Neural cell (in vitro differentiated cells): ENCODE measurements at regions not wholly inside any gene's neighbourhood (a gene's known extent, or its start where the extent isn't known, plus 50 kb on each side); places are given as distances from the start of the nearest gene placed in this dataset.

ENCODE experiments used
- H2AFZ ChIP-seq: fragments of 200-600, 300-800 bp; sonication (generic), shearing (Covaris generic); 2 replicates; pipeline ENCODE4 v1.6.0; 2014; ENCODE audit warnings: low read depth, mild to moderate bottlenecking, antibody characterized with exemption, low read length, moderate library complexity
- H3F3A ChIP-seq: fragments of 200-600 bp; shearing (Covaris generic); 2 replicates; pipeline ENCODE4 v1.6.1; 2016; ENCODE audit warnings: mild to moderate bottlenecking, moderate library complexity, mixed read lengths, antibody characterized with exemption, low read length; ENCODE audit not compliant: insufficient read depth, poor library complexity, severe bottlenecking
- H3K27ac ChIP-seq: fragments of 200-600, 300-800 bp; sonication (generic), shearing (Covaris generic); 2 replicates; pipeline ENCODE4 v1.5.1; 2014; ENCODE audit warnings: mild to moderate bottlenecking, low read length, moderate library complexity
- H3K27me3 ChIP-seq: fragments of 300-800, 200-600 bp; sonication (generic), shearing (Covaris generic); 2 replicates; pipeline ENCODE4 v1.6.0; 2014; ENCODE audit warnings: mild to moderate bottlenecking, low read depth, low read length, moderate library complexity; ENCODE audit not compliant: insufficient read depth
- H3K36me3 ChIP-seq: fragments of 300-800, 200-600 bp; sonication (generic), shearing (Covaris generic); 2 replicates; pipeline ENCODE4 v1.5.1; 2014; ENCODE audit warnings: mild to moderate bottlenecking, antibody characterized with exemption, low read length, moderate library complexity; ENCODE audit not compliant: insufficient read depth
- H3K4me2 ChIP-seq: fragments of 300-800, 200-600 bp; sonication (generic), shearing (Covaris generic); 2 replicates; pipeline ENCODE4 v1.6.0; 2014; ENCODE audit warnings: mild to moderate bottlenecking, low read length
- H3K4me3 ChIP-seq: fragments of 300-800, 200-600 bp; sonication (generic), shearing (Covaris generic); 2 replicates; pipeline ENCODE4 v1.5.1; 2014; ENCODE audit warnings: mild to moderate bottlenecking, low read length, moderate library complexity
- H3K79me2 ChIP-seq: fragments of 200-600 bp; shearing (Covaris generic); replicated peaks from 2 replicates; pipeline ENCODE4 v1.6.0; 2014; ENCODE audit warnings: mild to moderate bottlenecking, low read length, moderate library complexity; ENCODE audit not compliant: insufficient read depth
- H3K9ac ChIP-seq: fragments of 300-800, 200-600 bp; sonication (generic), shearing (Covaris generic); 2 replicates; pipeline ENCODE4 v1.6.1; 2016; ENCODE audit warnings: mild to moderate bottlenecking, low read length, mixed read lengths
- H3K9me2 ChIP-seq: fragments of 200-600 bp; shearing (Covaris generic); 2 replicates; pipeline ENCODE4 v1.6.1; 2016; ENCODE audit warnings: mild to moderate bottlenecking, low read length, mixed read lengths; ENCODE audit not compliant: insufficient read depth
- H3K9me3 ChIP-seq: fragments of 200-600, 300-800 bp; sonication (generic), shearing (Covaris generic); 2 replicates; pipeline ENCODE4 v1.6.1; 2016; ENCODE audit warnings: mild to moderate bottlenecking, mixed run types, low read length, moderate library complexity, mixed read lengths
- H4K20me1 ChIP-seq: fragments of 200-600 bp; shearing (Covaris generic); 2 replicates; pipeline ENCODE4 v1.6.1; 2016; ENCODE audit warnings: mild to moderate bottlenecking, mixed run types; ENCODE audit not compliant: insufficient read depth
- EP300 ChIP-seq: fragments of 450-650 bp; conservative IDR thresholded peaks from 2 replicates; pipeline ENCODE4 v1.6.1; 2014; ENCODE audit warnings: antibody characterized with exemption, mild to moderate bottlenecking, moderate library complexity; ENCODE audit not compliant: poor library complexity, severe bottlenecking
- EZH2 ChIP-seq: fragments of 200-600, 300-800 bp; shearing (Covaris generic), sonication (generic); IDR thresholded peaks from 2 replicates; pipeline ENCODE4 v1.6.1; 2014; ENCODE audit warnings: antibody characterized with exemption, low read length, borderline replicate concordance, mild to moderate bottlenecking; ENCODE audit not compliant: insufficient read depth, poor library complexity, severe bottlenecking
- MXI1 ChIP-seq: fragments of 450-650 bp; conservative IDR thresholded peaks from 2 replicates; pipeline ENCODE4 v1.6.1; 2014; ENCODE audit warnings: antibody characterized with exemption, mild to moderate bottlenecking; ENCODE audit not compliant: poor library complexity, severe bottlenecking
- POLR2AphosphoS5 ChIP-seq: IDR thresholded peaks from 2 replicates; pipeline ENCODE4 v1.6.1; 2012
- RAD21 ChIP-seq: fragments of 450-650 bp; conservative IDR thresholded peaks from 2 replicates; pipeline ENCODE4 v1.6.1; 2014; ENCODE audit warnings: antibody characterized with exemption, mild to moderate bottlenecking, moderate library complexity
- SMC3 ChIP-seq: fragments of 450-650 bp; conservative IDR thresholded peaks from 2 replicates; pipeline ENCODE4 v1.6.1; 2014; ENCODE audit warnings: antibody characterized with exemption, mild to moderate bottlenecking, moderate library complexity; ENCODE audit not compliant: poor library complexity
- TAF1 ChIP-seq: IDR thresholded peaks from 2 replicates; pipeline ENCODE4 v1.6.1; 2012; ENCODE audit warnings: low read depth
- TF ChIP-seq, protein P1 (sequence below): fragments of 450-650 bp; IDR thresholded peaks from 2 replicates; pipeline ENCODE4 v1.5.1; 2014; ENCODE audit warnings: antibody characterized with exemption, mild to moderate bottlenecking, moderate library complexity; ENCODE audit not compliant: poor library complexity, severe bottlenecking
- TF ChIP-seq, protein P2 (sequence below): IDR thresholded peaks from 2 replicates; pipeline ENCODE4 v1.6.1; 2012; ENCODE audit warnings: borderline replicate concordance

DNA sequence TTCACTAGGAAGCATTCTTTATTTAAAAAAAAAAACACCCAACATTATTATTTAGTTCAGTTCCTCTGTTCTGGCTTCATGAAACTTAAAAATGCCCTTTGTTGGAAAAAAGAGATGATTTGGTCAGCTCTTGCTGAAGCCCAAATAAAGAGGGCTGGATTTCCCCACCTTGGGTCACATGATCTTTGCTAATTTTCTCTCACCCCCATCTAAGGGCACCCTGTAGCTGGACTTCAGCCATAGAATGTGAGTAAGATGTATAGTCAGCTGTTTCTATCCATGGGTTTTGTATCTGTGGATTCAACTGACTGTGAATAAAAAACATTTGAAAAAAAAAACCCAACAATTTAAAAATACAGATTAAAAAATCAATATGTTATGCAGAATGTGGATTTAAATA, 213.9 kb upstream of the SULF2 start:
- H3K4me2 ChIP-seq: no peak overlapping the region
- H3K9ac ChIP-seq: no peak overlapping the region
- peak overlapping the region; percentile 14 for H3K27ac ChIP-seq

DNA sequence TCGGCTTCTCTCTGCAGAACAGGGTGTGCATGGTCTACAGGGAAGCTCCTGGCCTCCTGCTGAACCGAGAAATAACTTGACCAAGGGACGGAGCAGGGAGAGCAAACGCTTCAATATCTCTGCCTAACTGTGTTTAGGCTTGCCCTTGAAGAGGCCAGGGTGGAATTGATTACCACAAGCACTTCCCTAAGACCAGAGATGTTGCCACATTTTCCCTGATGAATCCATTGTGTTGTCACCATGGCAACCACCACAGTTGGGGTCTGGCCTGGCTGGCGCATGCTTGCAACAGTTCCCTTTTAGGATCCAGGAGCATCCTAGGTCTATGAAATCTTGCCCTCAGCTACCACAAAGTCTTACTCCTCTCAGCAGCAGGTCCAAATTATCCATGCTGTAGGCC, 213.5 kb upstream of the SULF2 start:
- Histone ChIP-seq H3K36me3 (no peaks in the 10 kb centered on the region), H2AFZ (no peak overlapping the region), H3K79me2 (no peaks in the 10 kb centered on the region), H3K9ac (no peak overlapping the region), H3K9me3 (no peaks in the 10 kb centered on the region), H3K27me3 (no peaks in the 10 kb centered on the region), H3K27ac (peak overlapping the region; percentile 16), H3K4me3 (no peak overlapping the region), H3K4me2 (no peak overlapping the region), H4K20me1 (no peaks in the 10 kb centered on the region), H3F3A (peaks cover 3% of the 10 kb centered on the region), H3K9me2 (no peaks in the 10 kb centered on the region)
- TF ChIP-seq EP300: no peak
- TF ChIP-seq MXI1: peak; percentile 27
- TF ChIP-seq RAD21: no peak
- no peak for TF ChIP-seq TAF1
- peak; percentile 20 for TF ChIP-seq SMC3
- no peak for TF ChIP-seq EZH2

More for the DNA sequence above, 213.9 kb upstream of the SULF2 start:
- no peaks in the 10 kb centered on the region for H4K20me1 ChIP-seq
- H2AFZ ChIP-seq: no peak overlapping the region
- peaks cover 3% of the 10 kb centered on the region for H3F3A ChIP-seq
- TF ChIP-seq RAD21: no peak
- TF ChIP-seq, protein P1, sequence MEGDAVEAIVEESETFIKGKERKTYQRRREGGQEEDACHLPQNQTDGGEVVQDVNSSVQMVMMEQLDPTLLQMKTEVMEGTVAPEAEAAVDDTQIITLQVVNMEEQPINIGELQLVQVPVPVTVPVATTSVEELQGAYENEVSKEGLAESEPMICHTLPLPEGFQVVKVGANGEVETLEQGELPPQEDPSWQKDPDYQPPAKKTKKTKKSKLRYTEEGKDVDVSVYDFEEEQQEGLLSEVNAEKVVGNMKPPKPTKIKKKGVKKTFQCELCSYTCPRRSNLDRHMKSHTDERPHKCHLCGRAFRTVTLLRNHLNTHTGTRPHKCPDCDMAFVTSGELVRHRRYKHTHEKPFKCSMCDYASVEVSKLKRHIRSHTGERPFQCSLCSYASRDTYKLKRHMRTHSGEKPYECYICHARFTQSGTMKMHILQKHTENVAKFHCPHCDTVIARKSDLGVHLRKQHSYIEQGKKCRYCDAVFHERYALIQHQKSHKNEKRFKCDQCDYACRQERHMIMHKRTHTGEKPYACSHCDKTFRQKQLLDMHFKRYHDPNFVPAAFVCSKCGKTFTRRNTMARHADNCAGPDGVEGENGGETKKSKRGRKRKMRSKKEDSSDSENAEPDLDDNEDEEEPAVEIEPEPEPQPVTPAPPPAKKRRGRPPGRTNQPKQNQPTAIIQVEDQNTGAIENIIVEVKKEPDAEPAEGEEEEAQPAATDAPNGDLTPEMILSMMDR: no peak
- TF ChIP-seq, protein P2, sequence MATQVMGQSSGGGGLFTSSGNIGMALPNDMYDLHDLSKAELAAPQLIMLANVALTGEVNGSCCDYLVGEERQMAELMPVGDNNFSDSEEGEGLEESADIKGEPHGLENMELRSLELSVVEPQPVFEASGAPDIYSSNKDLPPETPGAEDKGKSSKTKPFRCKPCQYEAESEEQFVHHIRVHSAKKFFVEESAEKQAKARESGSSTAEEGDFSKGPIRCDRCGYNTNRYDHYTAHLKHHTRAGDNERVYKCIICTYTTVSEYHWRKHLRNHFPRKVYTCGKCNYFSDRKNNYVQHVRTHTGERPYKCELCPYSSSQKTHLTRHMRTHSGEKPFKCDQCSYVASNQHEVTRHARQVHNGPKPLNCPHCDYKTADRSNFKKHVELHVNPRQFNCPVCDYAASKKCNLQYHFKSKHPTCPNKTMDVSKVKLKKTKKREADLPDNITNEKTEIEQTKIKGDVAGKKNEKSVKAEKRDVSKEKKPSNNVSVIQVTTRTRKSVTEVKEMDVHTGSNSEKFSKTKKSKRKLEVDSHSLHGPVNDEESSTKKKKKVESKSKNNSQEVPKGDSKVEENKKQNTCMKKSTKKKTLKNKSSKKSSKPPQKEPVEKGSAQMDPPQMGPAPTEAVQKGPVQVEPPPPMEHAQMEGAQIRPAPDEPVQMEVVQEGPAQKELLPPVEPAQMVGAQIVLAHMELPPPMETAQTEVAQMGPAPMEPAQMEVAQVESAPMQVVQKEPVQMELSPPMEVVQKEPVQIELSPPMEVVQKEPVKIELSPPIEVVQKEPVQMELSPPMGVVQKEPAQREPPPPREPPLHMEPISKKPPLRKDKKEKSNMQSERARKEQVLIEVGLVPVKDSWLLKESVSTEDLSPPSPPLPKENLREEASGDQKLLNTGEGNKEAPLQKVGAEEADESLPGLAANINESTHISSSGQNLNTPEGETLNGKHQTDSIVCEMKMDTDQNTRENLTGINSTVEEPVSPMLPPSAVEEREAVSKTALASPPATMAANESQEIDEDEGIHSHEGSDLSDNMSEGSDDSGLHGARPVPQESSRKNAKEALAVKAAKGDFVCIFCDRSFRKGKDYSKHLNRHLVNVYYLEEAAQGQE: no peak
- no peak for TF ChIP-seq TAF1
- TF ChIP-seq EP300: no peak
- TF ChIP-seq SMC3: no peak
- no peak for TF ChIP-seq EZH2
- TF ChIP-seq POLR2AphosphoS5: no peak
- TF ChIP-seq MXI1: no peak
- H3K79me2 ChIP-seq: no peaks in the 10 kb centered on the region
- H3K9me3 ChIP-seq: no peaks in the 10 kb centered on the region
- no peaks in the 10 kb centered on the region for H3K27me3 ChIP-seq
- H3K4me3 ChIP-seq: no peak overlapping the region
- H3K9me2 ChIP-seq: no peaks in the 10 kb centered on the region
- H3K36me3 ChIP-seq: no peaks in the 10 kb centered on the region

DNA sequence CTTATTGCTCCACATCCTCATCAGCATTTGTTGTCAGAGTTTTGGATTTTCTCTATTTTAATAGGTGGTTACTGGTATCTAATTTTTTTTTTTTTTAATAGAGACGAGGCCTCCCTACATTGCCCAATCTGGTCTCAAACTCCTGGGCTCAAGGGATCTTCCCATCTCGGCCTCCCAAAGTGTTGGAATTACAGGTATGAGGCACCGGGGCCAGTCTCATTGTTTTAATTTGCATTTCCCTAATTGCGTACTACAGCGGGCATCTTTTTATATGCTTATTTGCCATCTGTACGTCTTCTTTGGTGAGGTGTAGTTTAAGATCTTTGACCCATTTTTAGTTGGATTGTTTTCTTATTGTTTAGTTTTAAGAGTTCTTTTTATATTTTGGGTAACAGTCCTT, 210.4 kb upstream of the SULF2 start:
- no peaks in the 10 kb centered on the region for H3K9me3 ChIP-seq
- H3K9ac ChIP-seq: no peak overlapping the region
- peaks cover 3% of the 10 kb centered on the region for H3F3A ChIP-seq
- H3K4me3 ChIP-seq: no peak overlapping the region
- H3K27me3 ChIP-seq: no peaks in the 10 kb centered on the region
- no peaks in the 10 kb centered on the region for H3K79me2 ChIP-seq
- H3K4me2 ChIP-seq: no peak overlapping the region
- no peak for TF ChIP-seq TAF1
- TF ChIP-seq EP300: no peak
- no peak for TF ChIP-seq SMC3
- TF ChIP-seq MXI1: no peak
- TF ChIP-seq, protein P2: no peak
- no peak for TF ChIP-seq POLR2AphosphoS5
- TF ChIP-seq RAD21: no peak
- TF ChIP-seq, protein P1: no peak
- no peak for TF ChIP-seq EZH2
- H4K20me1 ChIP-seq: no peaks in the 10 kb centered on the region
- no peak overlapping the region for H2AFZ ChIP-seq
- no peaks in the 10 kb centered on the region for H3K9me2 ChIP-seq
- no peaks in the 10 kb centered on the region for H3K36me3 ChIP-seq
- no peak overlapping the region for H3K27ac ChIP-seq
